HL-60 (cell line): ENCODE measurements at regions not wholly inside any gene's neighbourhood (a gene's known extent, or its start where the extent isn't known, plus 50 kb on each side); places are given as distances from the start of the nearest gene placed in this dataset.

Source experiments
- GABPA ChIP-seq: IDR thresholded peaks from 2 replicates; pipeline ENCODE4 v1.6.1; 2012; ENCODE audit warnings: low read depth
- TF ChIP-seq, protein P1 (sequence below): IDR thresholded peaks from one replicate; pipeline ENCODE4 v1.5.1; 2011; ENCODE audit warnings: low read length, control low read depth, inconsistent platforms; ENCODE audit not compliant: insufficient read depth
- TF ChIP-seq, protein P2 (sequence below): IDR thresholded peaks from 2 replicates; pipeline ENCODE4 v1.6.1; 2012; ENCODE audit warnings: low read depth; ENCODE audit not compliant: insufficient replicate concordance

DNA sequence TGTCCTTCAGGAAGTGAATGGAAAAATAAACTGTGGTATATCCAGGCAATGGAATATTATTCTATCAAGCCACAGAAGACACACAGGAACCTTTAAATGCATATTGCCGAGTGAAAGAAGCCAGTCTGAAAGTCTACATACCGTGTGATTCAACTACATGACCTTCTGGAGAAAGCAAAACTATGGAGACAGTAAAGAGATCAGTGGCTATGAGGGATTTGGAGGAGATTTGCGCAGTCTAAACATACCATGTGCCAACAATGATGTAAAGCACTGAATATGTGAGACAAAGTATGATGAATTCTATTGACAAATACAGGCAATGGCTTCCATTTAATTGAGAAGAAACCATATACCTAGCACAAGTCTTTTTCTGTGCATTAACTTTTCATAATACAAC lies 518.3 kb upstream of the ZNF337 start:
- TF ChIP-seq, protein P1, sequence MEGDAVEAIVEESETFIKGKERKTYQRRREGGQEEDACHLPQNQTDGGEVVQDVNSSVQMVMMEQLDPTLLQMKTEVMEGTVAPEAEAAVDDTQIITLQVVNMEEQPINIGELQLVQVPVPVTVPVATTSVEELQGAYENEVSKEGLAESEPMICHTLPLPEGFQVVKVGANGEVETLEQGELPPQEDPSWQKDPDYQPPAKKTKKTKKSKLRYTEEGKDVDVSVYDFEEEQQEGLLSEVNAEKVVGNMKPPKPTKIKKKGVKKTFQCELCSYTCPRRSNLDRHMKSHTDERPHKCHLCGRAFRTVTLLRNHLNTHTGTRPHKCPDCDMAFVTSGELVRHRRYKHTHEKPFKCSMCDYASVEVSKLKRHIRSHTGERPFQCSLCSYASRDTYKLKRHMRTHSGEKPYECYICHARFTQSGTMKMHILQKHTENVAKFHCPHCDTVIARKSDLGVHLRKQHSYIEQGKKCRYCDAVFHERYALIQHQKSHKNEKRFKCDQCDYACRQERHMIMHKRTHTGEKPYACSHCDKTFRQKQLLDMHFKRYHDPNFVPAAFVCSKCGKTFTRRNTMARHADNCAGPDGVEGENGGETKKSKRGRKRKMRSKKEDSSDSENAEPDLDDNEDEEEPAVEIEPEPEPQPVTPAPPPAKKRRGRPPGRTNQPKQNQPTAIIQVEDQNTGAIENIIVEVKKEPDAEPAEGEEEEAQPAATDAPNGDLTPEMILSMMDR = no peak
- TF ChIP-seq, protein P2, sequence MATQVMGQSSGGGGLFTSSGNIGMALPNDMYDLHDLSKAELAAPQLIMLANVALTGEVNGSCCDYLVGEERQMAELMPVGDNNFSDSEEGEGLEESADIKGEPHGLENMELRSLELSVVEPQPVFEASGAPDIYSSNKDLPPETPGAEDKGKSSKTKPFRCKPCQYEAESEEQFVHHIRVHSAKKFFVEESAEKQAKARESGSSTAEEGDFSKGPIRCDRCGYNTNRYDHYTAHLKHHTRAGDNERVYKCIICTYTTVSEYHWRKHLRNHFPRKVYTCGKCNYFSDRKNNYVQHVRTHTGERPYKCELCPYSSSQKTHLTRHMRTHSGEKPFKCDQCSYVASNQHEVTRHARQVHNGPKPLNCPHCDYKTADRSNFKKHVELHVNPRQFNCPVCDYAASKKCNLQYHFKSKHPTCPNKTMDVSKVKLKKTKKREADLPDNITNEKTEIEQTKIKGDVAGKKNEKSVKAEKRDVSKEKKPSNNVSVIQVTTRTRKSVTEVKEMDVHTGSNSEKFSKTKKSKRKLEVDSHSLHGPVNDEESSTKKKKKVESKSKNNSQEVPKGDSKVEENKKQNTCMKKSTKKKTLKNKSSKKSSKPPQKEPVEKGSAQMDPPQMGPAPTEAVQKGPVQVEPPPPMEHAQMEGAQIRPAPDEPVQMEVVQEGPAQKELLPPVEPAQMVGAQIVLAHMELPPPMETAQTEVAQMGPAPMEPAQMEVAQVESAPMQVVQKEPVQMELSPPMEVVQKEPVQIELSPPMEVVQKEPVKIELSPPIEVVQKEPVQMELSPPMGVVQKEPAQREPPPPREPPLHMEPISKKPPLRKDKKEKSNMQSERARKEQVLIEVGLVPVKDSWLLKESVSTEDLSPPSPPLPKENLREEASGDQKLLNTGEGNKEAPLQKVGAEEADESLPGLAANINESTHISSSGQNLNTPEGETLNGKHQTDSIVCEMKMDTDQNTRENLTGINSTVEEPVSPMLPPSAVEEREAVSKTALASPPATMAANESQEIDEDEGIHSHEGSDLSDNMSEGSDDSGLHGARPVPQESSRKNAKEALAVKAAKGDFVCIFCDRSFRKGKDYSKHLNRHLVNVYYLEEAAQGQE = no peak
- TF ChIP-seq GABPA = no peak
